OCI-LY7 (cell line): ENCODE measurements at regions not wholly inside any gene's neighbourhood (a gene's known extent, or its start where the extent isn't known, plus 50 kb on each side); places are given as distances from the start of the nearest gene placed in this dataset.

Source experiments
- BruUV-seq: library from RNA; stranded (reverse); fragments of 400-500 nt; replicated peaks from 2 replicates; lab custom pipeline; 2021; lab: Mats Ljungman, UMichigan
- CTCF ChIA-PET: fragments of 300-600 bp; sonication (Branson Sonifier 250); formaldehyde crosslinking; loops from one replicate; lab custom pipeline; 2022; ENCODE audit warnings: antibody characterized with exemption; ENCODE audit not compliant: unreplicated experiment; lab: Charles Lee
- POLR2A ChIA-PET: fragments of 300-600 bp; sonication (Branson Sonifier 250); formaldehyde crosslinking; loops from one replicate; lab custom pipeline; 2022; ENCODE audit warnings: antibody characterized with exemption; lab: Charles Lee
- DNase-seq: peaks from one replicate; pipeline ENCODE4 v3.0.0-alpha.2; 2015; ENCODE audit warnings: low spot score
- H2AFZ ChIP-seq: fragments of 200-600 bp; sonication (generic), shearing (Covaris generic); 2 replicates; pipeline ENCODE4 v1.6.1; 2014; ENCODE audit warnings: mild to moderate bottlenecking, antibody characterized with exemption, low read length, moderate library complexity
- H3K27ac ChIP-seq: fragments of 200-600 bp; sonication (generic); 2 replicates; pipeline ENCODE4 v1.5.1; 2014; ENCODE audit warnings: mixed run types, low read depth, mild to moderate bottlenecking, moderate library complexity, low read length, inconsistent platforms; ENCODE audit not compliant: poor library complexity, severe bottlenecking
- H3K36me3 ChIP-seq: fragments of 200-600 bp; sonication (generic); 2 replicates; pipeline ENCODE4 v1.6.1; 2014; ENCODE audit warnings: mild to moderate bottlenecking, antibody characterized with exemption, low read length, moderate library complexity, mixed read lengths; ENCODE audit not compliant: insufficient read depth
- H3K4me1 ChIP-seq: fragments of 200-600 bp; sonication (generic); 2 replicates; pipeline ENCODE4 v1.5.1; 2014; ENCODE audit warnings: mild to moderate bottlenecking, low read length; ENCODE audit not compliant: insufficient read depth, poor library complexity, severe bottlenecking
- H3K4me2 ChIP-seq: fragments of 200-600 bp; sonication (generic); 2 replicates; pipeline ENCODE4 v1.6.1; 2014; ENCODE audit warnings: mild to moderate bottlenecking, low read length
- H3K4me3 ChIP-seq: fragments of 200-600 bp; sonication (generic); 2 replicates; pipeline ENCODE4 v1.5.1; 2014; ENCODE audit warnings: mild to moderate bottlenecking, low read depth, low read length; ENCODE audit not compliant: poor library complexity, severe bottlenecking
- H3K79me2 ChIP-seq: fragments of 200-600 bp; sonication (generic); 2 replicates; pipeline ENCODE4 v1.6.1; 2016; ENCODE audit warnings: low read depth, mild to moderate bottlenecking, low read length, moderate library complexity, mixed read lengths; ENCODE audit not compliant: insufficient read depth
- H3K9me2 ChIP-seq: fragments of 200-600 bp; sonication (generic); 2 replicates; pipeline ENCODE4 v1.6.1; 2016; ENCODE audit warnings: mild to moderate bottlenecking, low read length, mixed read lengths; ENCODE audit not compliant: insufficient read depth
- H3K9me3 ChIP-seq: fragments of 200-600 bp; sonication (generic); 2 replicates; pipeline ENCODE4 v1.6.1; 2014; ENCODE audit warnings: mild to moderate bottlenecking, mixed run types, low read length, mixed read lengths
- H4K20me1 ChIP-seq: fragments of 200-600 bp; sonication (generic); 2 replicates; pipeline ENCODE4 v1.6.1; 2014; ENCODE audit warnings: mild to moderate bottlenecking, antibody characterized with exemption, low read length, moderate library complexity, mixed read lengths; ENCODE audit not compliant: insufficient read depth
- EZH2phosphoT487 ChIP-seq: fragments of 200-600 bp; sonication (generic); IDR thresholded peaks from 2 replicates; pipeline ENCODE4 v1.6.1; 2018; ENCODE audit warnings: low read depth, borderline replicate concordance, mild to moderate bottlenecking, mixed run types, antibody characterized with exemption, low read length, moderate library complexity, mixed read lengths
- intact Hi-C: fragments of 100-400 bp; cut with micrococcal nuclease; formaldehyde crosslinking; loops from one replicate; pipeline ENCODE4 v1.10.0; 2022; ENCODE audit not compliant: unreplicated experiment
- TF ChIP-seq, protein P1 (sequence below): fragments of 200-600 bp; sonication (generic); conservative IDR thresholded peaks from 2 replicates; pipeline ENCODE4 v1.5.1; 2014; ENCODE audit warnings: mild to moderate bottlenecking, antibody characterized with exemption, low read length, moderate library complexity, mixed read lengths

DNA sequence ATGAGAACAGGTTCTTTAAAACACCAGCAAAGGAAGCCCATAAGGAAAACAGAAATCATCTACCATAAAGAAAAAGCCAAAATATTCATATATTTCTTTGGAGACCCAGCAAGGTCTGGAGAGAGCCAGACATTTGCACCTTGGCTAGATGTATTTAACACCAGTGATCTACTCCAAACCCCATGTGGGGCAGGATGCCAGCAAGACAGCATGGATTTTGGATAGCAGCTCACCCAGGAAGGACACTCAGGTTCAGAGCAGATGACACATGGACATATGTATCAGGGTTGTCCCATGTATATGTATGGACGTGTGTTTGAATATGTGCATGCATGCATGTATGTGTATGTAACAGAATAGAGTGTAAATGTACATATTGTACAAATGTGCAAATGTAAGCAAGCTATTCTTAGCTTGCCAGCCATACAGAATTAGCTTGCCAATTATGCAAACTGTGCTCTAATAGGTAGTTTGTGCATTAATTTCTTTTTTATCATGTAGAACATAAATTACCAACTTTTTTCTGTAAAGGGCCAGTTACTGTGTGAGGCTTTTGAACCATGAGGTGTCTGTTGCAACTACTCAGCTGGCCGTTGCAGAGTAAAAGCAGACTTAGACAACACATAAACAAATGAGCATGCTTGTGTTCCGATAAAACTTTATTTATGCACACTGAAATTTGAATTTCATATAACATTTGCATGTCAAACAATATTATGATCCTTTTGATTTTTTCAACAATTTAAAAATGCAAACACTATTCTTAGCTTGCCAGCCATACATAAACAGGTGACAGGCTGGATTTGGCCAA is 73.5 kb upstream of the KAZN start:
- intact Hi-C loops = no loop called here
- no peaks in the 10 kb centered on the region for H3K79me2 ChIP-seq
- CTCF ChIA-PET = no interaction called here

DNA sequence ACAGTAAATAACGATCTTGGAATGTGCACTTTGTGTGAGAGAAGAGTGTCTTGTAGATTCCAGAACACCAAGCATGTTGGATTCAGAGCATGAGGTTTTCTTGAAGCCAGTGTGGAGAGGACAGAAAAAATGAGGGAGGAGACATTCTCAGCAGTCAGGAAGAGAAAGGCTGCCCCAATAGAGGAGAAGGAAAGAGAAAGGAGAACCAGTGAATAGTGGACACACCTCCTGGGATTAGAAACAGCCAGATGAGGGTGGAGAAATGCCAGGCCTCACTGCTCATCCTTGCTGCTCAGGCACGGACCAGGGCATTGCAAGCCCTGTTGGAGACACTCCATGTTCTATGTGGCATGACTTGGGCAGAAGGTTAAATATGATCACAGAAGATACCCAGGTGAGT is 69.0 kb upstream of the KAZN start:
- H2AFZ ChIP-seq = no peak overlapping the region
- no peaks in the 10 kb centered on the region for H3K36me3 ChIP-seq
- ChIA-PET POLR2A (no interaction called here), CTCF (no interaction called here)
- no peak for DNase-seq
- BruUV-seq = no TSS peak
- no peaks in the 10 kb centered on the region for H4K20me1 ChIP-seq
- H3K9me2 ChIP-seq = no peaks in the 10 kb centered on the region
- intact Hi-C loops = no loop called here
- TF ChIP-seq, protein P1, sequence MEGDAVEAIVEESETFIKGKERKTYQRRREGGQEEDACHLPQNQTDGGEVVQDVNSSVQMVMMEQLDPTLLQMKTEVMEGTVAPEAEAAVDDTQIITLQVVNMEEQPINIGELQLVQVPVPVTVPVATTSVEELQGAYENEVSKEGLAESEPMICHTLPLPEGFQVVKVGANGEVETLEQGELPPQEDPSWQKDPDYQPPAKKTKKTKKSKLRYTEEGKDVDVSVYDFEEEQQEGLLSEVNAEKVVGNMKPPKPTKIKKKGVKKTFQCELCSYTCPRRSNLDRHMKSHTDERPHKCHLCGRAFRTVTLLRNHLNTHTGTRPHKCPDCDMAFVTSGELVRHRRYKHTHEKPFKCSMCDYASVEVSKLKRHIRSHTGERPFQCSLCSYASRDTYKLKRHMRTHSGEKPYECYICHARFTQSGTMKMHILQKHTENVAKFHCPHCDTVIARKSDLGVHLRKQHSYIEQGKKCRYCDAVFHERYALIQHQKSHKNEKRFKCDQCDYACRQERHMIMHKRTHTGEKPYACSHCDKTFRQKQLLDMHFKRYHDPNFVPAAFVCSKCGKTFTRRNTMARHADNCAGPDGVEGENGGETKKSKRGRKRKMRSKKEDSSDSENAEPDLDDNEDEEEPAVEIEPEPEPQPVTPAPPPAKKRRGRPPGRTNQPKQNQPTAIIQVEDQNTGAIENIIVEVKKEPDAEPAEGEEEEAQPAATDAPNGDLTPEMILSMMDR = no peak
- TF ChIP-seq EZH2phosphoT487 = no peak
- no peaks in the 10 kb centered on the region for H3K4me1 ChIP-seq
- H3K4me2 ChIP-seq = no peak overlapping the region
- H3K4me3 ChIP-seq = no peak overlapping the region
- H3K79me2 ChIP-seq = no peaks in the 10 kb centered on the region
- H3K27ac ChIP-seq = no peak overlapping the region
- H3K9me3 ChIP-seq = no peaks in the 10 kb centered on the region

More for the DNA sequence above, 73.5 kb upstream of the KAZN start:
- POLR2A ChIA-PET = no interaction called here
- Histone ChIP-seq H3K9me3 (no peaks in the 10 kb centered on the region), H2AFZ (no peak overlapping the region), H3K4me3 (no peak overlapping the region), H4K20me1 (no peaks in the 10 kb centered on the region), H3K9me2 (no peaks in the 10 kb centered on the region), H3K4me2 (no peak overlapping the region), H3K36me3 (no peaks in the 10 kb centered on the region), H3K27ac (no peak overlapping the region), H3K4me1 (peaks cover 5% of the 10 kb centered on the region)
- BruUV-seq = no TSS peak
- TF ChIP-seq EZH2phosphoT487 = no peak
- TF ChIP-seq, protein P1 = no peak
- DNase-seq = no peak

DNA sequence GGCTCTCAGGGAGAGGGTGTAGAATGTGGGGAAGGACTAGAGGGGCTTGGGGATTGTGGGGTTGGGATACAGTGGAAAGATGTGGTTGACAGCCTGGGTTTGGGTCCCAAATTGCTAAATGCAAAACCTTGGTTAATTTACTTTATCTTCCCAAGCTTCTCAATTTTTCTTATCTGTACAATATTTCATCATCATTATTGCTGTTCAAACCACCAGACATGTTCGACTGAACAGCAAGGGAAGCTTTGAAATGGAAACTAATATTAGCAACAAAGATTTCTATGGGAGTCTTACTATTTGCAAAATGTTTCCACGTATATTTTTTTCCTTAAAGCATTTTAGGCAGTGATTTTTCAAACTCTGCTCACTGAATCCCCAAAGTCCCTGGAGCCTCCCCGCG is 67.0 kb upstream of the KAZN start:
- no peak for TF ChIP-seq EZH2phosphoT487
- TF ChIP-seq, protein P1 = no peak
- Histone ChIP-seq H2AFZ (no peak overlapping the region), H3K4me3 (no peak overlapping the region), H3K4me1 (no peaks in the 10 kb centered on the region), H3K27ac (no peak overlapping the region), H3K36me3 (no peaks in the 10 kb centered on the region), H4K20me1 (no peaks in the 10 kb centered on the region), H3K9me2 (no peaks in the 10 kb centered on the region), H3K4me2 (no peak overlapping the region), H3K9me3 (no peaks in the 10 kb centered on the region), H3K79me2 (no peaks in the 10 kb centered on the region)
- ChIA-PET CTCF (no interaction called here), POLR2A (no interaction called here)
- intact Hi-C loops = no loop called here
- BruUV-seq = no TSS peak
- no peak for DNase-seq
